ENCODE measurements at regions not wholly inside any gene's neighbourhood (a gene's known extent, or its start where the extent isn't known, plus 50 kb on each side); places are given as distances from the start of the nearest gene placed in this dataset.

- no peak for DNase-seq (ENCODE audit: low read depth in 2 of 2)
Measured at GRCh38 chr2:120988700-120989511, 253.2 kb downstream of the GLI2 start.

GRCh38 chr2:120989512-120990441 is 254.1 kb downstream of the GLI2 start:
- no peak for DNase-seq (ENCODE audit: low read depth in 2 of 2)

GRCh38 chr2:120990451-120990871 is 254.8 kb downstream of the GLI2 start:
- no peak for DNase-seq (ENCODE audit: low read depth in 2 of 2)

- no peak for DNase-seq (ENCODE audit: low read depth in 2 of 2)
Measured at GRCh38 chr2:120991441-120991840, 255.8 kb downstream of the GLI2 start.

GRCh38 chr2:120992791-120993555 is 257.3 kb downstream of the GLI2 start:
- DNase-seq (ENCODE audit: low read depth in 2 of 2): no peak

GRCh38 chr2:120993661-120994060 is 258.0 kb downstream of the GLI2 start:
- DNase-seq (ENCODE audit: low read depth in 2 of 2): no peak

- DNase-seq (ENCODE audit: low read depth in 2 of 2): no peak
Measured at GRCh38 chr2:120994301-120994995, 258.8 kb downstream of the GLI2 start.

- no peak for DNase-seq (ENCODE audit: low read depth in 2 of 2)
Measured at GRCh38 chr2:120995152-120995551, 259.5 kb downstream of the GLI2 start.

- no peak for DNase-seq (ENCODE audit: low read depth in 2 of 2)
Measured at GRCh38 chr2:120995656-120996190, 260.1 kb downstream of the GLI2 start.

- no peak for DNase-seq (ENCODE audit: low read depth in 2 of 2)
Measured at GRCh38 chr2:120999377-121000097, 263.9 kb downstream of the GLI2 start.

- no peak for DNase-seq (ENCODE audit: low read depth in 2 of 2)
Measured at GRCh38 chr2:121000804-121001203, 265.1 kb downstream of the GLI2 start.

- no peak for DNase-seq (ENCODE audit: low read depth in 2 of 2)
Measured at GRCh38 chr2:121001641-121002040, 266.0 kb downstream of the GLI2 start.

GRCh38 chr2:121002597-121002996 is 266.9 kb downstream of the GLI2 start:
- DNase-seq (ENCODE audit: low read depth in 2 of 2): no peak

- no peak for DNase-seq (ENCODE audit: low read depth in 2 of 2)
Measured at GRCh38 chr2:121003391-121003790, 267.7 kb downstream of the GLI2 start.

GRCh38 chr2:121004359-121004758 is 268.7 kb downstream of the GLI2 start:
- DNase-seq (ENCODE audit: low read depth in 2 of 2): no peak

GRCh38 chr2:121004950-121005349 is 269.3 kb downstream of the GLI2 start:
- no peak for DNase-seq (ENCODE audit: low read depth in 2 of 2)

- no peak for DNase-seq (ENCODE audit: low read depth in 2 of 2)
Measured at GRCh38 chr2:121005453-121005852, 269.8 kb downstream of the GLI2 start.

- DNase-seq (ENCODE audit: low read depth in 2 of 2): no peak
Measured at GRCh38 chr2:121006743-121007489, 271.2 kb downstream of the GLI2 start.

GRCh38 chr2:121007490-121007853 is 271.8 kb downstream of the GLI2 start:
- DNase-seq (ENCODE audit: low read depth in 2 of 2): no peak

Measured in dermis microvascular lymphatic vessel endothelial cell (primary cell).